H1 (cell line): ENCODE measurements at regions not wholly inside any gene's neighbourhood (a gene's known extent, or its start where the extent isn't known, plus 50 kb on each side); places are given as distances from the start of the nearest gene placed in this dataset.

ENCODE experiments used
- TF ChIP-seq, protein P1 (sequence below): fragments of 300-600 bp; sonication (generic); IDR thresholded peaks from 2 replicates; pipeline ENCODE4 v1.7.1; 2012; ENCODE audit warnings: low read length, moderate library complexity, mild to moderate bottlenecking, inconsistent platforms; ENCODE audit not compliant: insufficient replicate concordance

DNA sequence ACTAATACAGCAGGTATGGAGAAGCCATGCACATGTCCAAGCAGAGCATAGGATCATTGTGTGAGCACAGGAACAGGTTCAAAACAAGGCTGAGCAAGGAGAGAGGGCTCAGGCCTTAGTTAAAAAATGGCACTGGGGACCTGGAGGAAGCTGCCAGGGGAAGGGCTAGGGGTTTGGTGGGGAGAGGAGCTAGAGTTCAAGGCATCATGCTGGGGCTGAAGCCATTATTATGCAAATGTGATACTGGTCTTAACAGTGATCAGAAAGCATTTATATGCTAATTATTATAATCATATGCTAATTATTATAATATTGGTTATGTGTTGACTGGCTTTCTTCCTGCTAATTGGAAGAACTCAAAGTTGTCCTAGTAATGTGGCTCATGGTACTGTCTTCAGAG is 546.0 kb upstream of the CFAP20DC start (continued):
- TF ChIP-seq, protein P1, sequence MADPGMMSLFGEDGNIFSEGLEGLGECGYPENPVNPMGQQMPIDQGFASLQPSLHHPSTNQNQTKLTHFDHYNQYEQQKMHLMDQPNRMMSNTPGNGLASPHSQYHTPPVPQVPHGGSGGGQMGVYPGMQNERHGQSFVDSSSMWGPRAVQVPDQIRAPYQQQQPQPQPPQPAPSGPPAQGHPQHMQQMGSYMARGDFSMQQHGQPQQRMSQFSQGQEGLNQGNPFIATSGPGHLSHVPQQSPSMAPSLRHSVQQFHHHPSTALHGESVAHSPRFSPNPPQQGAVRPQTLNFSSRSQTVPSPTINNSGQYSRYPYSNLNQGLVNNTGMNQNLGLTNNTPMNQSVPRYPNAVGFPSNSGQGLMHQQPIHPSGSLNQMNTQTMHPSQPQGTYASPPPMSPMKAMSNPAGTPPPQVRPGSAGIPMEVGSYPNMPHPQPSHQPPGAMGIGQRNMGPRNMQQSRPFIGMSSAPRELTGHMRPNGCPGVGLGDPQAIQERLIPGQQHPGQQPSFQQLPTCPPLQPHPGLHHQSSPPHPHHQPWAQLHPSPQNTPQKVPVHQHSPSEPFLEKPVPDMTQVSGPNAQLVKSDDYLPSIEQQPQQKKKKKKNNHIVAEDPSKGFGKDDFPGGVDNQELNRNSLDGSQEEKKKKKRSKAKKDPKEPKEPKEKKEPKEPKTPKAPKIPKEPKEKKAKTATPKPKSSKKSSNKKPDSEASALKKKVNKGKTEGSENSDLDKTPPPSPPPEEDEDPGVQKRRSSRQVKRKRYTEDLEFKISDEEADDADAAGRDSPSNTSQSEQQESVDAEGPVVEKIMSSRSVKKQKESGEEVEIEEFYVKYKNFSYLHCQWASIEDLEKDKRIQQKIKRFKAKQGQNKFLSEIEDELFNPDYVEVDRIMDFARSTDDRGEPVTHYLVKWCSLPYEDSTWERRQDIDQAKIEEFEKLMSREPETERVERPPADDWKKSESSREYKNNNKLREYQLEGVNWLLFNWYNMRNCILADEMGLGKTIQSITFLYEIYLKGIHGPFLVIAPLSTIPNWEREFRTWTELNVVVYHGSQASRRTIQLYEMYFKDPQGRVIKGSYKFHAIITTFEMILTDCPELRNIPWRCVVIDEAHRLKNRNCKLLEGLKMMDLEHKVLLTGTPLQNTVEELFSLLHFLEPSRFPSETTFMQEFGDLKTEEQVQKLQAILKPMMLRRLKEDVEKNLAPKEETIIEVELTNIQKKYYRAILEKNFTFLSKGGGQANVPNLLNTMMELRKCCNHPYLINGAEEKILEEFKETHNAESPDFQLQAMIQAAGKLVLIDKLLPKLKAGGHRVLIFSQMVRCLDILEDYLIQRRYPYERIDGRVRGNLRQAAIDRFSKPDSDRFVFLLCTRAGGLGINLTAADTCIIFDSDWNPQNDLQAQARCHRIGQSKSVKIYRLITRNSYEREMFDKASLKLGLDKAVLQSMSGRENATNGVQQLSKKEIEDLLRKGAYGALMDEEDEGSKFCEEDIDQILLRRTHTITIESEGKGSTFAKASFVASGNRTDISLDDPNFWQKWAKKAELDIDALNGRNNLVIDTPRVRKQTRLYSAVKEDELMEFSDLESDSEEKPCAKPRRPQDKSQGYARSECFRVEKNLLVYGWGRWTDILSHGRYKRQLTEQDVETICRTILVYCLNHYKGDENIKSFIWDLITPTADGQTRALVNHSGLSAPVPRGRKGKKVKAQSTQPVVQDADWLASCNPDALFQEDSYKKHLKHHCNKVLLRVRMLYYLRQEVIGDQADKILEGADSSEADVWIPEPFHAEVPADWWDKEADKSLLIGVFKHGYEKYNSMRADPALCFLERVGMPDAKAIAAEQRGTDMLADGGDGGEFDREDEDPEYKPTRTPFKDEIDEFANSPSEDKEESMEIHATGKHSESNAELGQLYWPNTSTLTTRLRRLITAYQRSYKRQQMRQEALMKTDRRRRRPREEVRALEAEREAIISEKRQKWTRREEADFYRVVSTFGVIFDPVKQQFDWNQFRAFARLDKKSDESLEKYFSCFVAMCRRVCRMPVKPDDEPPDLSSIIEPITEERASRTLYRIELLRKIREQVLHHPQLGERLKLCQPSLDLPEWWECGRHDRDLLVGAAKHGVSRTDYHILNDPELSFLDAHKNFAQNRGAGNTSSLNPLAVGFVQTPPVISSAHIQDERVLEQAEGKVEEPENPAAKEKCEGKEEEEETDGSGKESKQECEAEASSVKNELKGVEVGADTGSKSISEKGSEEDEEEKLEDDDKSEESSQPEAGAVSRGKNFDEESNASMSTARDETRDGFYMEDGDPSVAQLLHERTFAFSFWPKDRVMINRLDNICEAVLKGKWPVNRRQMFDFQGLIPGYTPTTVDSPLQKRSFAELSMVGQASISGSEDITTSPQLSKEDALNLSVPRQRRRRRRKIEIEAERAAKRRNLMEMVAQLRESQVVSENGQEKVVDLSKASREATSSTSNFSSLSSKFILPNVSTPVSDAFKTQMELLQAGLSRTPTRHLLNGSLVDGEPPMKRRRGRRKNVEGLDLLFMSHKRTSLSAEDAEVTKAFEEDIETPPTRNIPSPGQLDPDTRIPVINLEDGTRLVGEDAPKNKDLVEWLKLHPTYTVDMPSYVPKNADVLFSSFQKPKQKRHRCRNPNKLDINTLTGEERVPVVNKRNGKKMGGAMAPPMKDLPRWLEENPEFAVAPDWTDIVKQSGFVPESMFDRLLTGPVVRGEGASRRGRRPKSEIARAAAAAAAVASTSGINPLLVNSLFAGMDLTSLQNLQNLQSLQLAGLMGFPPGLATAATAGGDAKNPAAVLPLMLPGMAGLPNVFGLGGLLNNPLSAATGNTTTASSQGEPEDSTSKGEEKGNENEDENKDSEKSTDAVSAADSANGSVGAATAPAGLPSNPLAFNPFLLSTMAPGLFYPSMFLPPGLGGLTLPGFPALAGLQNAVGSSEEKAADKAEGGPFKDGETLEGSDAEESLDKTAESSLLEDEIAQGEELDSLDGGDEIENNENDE = no peak
